Stimulated activated CD4-positive, alpha-beta T cell treated with anti-CD3 and anti-CD28 coated beads, Interleukin-12 subunit alpha, Interleukin-12 subunit beta, amount 100 ng/mL, for 4 hours (primary cell): ENCODE measurements at regions not wholly inside any gene's neighbourhood (a gene's known extent, or its start where the extent isn't known, plus 50 kb on each side); places are given as distances from the start of the nearest gene placed in this dataset.

Experiments
- DNase-seq: peaks from one replicate; pipeline ENCODE4 v3.0.0-alpha.2; 2020

DNA sequence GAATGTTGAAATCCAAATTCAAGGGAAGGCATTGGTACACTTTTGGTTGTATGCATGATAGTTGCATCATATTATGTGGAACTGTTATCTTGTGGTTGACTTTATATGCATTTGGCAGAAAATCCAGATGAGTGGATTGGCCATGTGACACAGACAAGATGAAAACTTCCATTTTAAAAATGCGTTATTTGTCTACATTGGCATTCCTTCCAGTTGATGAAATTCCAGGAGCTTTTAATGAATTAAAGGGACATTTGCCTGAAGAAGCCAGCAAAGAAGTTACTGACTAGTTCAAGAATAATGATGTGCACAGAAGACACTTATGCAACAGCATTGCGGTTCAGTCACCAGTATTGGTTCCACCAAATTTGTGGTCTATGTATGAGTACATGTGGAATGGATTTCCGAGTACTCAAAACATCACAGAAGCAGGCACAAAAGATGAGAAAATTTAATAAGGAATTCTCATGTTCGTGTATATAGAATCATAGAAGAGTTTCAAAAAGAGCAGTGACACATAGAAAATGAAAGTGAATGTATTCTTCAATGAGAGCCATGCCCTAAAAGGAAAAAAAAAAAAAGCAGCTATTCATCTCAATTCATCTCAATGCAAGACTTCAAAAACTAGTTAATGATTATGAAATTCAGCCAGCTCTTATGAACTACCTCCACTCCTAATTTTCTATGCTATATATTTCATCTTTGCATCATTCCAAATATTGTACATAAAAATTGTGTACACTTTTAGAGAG lies 232.1 kb downstream of the RBM43 start:
- DNase-seq, result no peak

DNA sequence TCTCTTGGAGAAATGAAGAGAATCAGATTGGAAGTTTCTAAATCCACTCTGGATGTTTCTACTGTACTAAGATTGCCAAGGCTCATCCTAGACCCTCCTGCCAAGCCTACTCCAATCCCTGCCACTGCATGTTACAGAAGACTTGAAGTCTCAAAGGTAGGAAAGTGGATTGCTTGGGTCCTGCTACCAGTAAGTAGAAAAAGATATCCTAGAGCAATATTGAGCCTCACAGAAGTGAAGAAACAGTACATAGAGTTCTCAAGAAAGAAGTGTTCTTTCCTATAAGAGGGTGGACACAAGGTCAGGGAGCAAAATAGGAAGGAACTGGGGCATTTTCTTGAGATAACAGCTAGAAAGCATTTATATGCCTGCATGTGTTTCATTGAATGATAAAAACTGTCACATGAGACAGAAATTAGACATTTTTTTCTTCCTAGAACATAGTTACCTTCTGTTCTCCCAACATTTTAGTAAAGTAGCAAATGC lies 232.9 kb downstream of the RBM43 start:
- DNase-seq, result no peak

DNA sequence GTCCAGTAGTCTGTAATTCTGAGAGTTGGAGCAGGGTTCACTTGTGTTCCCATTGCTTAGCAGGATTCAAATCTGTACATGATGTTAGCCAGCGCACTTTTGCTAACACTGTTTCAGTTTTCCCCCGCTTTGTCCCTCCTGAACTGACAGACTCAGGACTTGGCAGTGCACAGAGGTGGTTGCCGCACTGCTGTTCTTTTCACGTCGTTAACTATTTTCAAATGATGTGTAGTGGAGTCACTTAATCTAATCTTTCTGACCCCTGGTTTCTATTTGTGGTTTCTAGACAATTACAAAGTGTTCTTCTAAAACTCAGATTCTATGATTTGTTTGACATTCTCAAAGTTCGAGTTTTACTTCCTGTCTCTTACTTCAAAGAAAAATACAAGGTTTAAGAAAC lies 234.5 kb downstream of the RBM43 start:
- DNase-seq, result no peak

DNA sequence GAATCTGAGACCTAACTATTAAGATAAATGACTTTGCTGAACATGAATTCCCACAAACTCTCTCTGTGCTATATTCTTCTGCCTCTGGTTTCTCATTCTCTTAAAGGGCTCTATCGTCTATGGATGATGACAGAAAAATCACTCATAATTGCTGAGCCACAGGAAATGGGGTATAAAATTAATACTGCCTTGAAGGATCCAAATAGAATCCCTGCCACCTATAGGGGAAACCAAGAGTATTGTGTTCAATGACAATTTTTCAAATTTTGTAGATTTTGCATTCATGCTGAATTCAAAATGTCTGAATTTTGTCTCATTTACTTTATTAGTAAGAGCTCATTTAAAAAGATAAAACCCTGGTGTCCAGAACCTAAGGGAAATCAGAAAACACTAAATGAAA lies 235.8 kb downstream of the RBM43 start:
- no peak for DNase-seq

DNA sequence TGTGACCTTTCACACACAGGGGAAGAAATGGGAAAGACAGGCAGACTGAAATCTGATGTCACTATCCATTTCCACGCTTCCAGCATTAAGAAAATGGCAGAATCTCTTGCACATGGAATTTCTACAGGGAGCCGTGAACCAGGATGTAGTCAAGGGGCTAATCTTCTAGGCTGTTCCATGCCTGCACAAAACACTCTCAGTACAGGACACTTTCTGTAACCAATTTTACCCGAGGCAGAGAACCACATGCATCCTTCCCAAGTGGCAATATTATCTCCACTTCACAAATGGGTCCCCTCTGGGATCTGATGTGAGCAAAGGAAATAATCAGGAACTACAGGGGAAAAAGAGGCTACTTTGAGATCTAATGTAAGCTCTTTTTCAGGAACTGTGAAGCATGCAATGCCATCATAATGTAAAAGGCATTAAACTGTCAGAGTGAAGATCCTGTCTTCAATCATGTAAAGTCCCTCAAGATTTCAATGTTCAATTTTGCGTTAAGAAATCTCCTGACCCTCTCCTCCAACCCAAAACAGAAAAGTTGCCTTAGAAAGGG lies 236.9 kb downstream of the RBM43 start:
- no peak for DNase-seq

DNA sequence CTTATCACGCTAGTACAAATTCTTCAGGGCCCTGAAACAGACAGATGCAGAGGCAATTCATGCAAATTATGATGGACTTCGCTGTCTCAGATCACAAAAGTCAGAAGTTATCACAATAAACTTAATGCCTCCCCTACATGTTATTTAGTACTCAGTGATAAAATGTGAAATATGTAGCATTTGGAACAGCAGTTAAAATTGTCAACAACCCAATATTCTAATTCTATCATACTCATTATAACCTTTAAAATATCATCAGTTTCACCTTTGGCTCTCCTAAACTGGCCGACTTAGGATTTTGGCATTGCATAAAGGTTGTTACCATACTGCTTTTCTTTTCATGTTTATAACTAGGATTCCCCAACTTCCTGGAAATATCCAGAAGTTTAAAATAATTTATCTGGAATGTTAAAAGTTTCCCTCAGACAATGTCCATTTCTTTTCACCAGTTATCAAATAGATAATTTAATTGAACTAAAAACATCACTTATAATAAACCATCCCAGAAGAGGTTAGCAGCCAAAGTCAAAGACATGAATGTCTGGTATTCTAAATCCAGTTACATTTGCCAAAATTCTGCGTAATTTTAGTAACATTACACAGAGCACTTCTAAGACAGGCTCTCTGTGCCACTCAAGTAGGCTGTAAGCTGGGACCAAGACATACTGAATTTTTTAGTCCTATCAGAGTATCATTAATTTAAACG lies 239.8 kb downstream of the RBM43 start:
- no peak for DNase-seq

DNA sequence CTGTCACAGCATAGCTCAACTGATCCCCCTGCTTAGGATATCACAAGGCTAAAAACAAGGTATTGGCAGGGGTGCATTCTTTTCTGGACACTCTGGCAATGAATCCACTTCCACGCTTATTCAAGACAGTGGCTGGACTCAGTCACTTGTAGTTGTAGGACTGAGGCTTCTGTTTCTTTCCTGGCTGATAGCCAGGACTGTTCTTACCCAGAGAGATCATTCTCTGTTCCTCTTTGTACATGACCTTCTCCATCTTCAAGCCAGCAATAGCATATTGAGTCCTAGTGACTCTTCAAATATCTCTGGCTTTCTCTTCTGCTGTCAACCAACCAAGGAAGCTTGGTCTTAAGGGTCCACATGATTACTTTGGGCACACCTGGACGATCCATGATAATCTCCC lies 241.3 kb downstream of the RBM43 start:
- no peak for DNase-seq

DNA sequence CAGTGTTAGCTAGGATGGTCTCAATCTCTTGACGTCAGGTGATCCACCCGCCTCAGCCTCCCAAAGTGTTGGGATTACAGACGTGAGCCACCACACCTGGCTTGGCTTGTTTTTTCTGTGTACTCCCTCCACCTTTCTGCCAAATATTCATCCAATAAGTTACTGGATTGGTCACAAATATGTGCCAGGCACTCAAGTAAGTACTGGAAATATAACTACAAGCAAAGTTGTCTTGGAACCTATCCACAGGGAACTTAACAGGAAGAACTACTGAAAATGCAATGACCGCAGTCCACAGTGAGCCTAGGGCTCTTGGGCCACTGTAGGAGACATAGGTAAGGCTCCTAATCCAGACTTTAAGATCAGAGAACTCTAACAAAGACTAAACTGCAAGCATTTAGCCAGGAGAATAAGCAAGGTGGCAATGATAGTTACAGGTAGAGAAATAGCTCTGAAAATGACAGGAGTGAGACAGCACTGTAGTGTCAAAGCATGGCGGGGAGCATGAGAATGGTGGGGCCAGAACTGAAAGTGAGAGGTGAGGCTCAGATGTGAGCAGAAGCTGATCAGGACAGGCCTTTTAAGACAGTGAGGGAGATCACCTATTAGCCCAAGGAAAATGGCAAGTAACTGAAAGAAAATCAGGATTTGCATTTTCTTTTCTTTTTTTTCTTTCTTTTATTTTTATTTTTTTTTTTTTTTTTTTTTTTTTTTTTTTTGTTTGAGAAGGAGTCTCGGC lies 252.1 kb downstream of the RBM43 start:
- no peak for DNase-seq

DNA sequence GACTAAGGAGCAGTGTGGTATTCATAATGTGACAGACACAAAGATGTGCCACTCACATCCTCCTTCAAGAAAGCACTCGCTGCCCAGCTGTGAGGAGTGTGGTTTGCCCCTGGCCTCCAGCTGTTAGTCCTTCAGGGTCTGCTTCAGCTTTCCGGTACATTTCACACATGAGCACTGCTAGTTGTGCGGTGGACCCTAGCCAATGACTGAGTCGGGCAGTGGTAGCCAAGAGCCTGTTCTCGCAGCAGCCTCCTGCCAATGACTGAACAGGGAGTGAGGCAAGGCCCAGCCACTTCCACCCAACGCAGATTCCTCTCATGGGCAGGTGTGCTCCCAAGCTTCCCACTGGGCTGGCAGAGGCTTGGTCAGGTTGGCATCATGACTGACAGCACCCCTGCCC lies 254.3 kb downstream of the RBM43 start:
- no peak for DNase-seq

DNA sequence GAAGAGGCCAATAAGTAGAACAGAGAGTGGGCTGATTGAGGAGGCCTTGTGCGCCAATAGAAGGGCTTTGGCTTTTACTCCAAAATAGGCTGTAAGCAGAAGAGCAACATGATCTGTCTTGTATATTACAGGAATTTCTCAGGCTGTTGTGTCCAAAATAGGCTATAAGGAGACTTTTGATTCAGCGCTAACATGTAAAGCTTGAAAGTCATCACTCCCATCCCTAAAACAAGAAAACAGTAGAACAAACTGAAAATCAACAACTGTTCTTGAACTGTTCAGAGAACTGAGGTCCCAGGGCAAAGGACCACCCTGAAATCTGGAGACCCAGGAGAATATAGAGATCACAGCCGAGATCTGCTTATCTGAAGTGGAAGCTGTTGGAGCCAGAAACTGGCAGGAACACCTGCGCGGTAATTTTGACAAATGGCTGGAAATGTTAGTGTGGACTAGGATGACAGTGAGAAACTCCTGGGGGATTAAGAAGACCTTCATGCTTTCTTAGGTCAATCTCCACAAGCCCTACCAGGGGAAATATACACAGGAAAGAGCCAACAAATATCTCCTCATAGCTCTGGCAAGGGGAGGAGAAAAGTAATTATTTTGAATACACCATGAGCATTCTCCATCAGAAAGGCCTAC lies 258.6 kb downstream of the RBM43 start:
- no peak for DNase-seq

DNA sequence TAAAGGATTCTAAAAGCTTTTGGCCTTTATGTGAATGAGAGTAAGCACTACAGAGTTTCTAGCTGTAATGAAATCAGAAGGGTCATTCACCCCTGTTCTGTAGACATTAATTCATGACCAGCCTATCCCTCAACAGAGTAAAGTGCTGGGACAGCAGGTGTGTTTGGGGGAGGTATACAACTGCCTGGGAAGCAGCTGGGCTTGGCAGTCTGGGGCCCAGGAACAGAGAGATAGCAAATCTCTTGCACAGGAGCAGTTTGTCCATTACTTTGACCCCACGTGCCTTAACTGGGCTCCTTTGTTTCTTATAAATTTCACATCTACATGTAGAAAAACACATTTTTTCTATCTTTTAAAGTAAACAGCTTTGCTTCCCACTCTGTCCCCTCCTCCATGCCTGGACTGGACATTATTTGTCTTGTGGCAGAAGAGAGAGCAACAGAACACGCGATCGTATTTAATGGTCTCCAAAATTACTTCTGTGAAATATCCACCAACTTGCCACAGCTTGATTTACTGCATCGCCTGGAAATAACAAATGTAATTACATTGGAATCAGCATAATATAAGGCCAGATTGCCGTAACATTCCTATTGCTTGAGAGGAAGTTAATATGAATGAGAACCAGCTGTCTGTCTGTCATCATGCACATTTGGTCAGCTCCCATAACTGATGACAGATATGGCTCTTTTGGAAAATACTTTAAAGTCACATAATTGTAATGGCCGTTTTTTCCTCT lies 263.8 kb downstream of the RBM43 start:
- DNase-seq, result no peak

DNA sequence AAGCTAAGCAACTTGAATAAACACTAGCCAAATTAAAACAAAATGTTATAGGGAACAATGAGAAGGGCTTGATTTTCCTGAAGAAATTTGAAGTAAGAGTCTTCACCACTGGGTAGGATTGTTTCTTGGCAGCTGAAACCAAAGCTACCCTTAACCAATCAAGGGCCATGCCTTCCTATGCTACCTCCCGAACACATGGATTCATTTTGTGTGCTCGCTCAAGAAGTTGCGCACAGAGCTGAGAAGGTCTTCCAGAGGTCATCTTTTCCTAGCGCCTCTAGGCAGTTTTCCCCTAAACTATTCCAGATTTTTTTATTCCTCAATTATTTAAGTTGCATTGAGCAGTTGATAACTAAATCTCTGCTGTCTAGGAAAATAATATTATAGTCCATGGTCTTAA lies 264.6 kb downstream of the RBM43 start:
- DNase-seq, result no peak

DNA sequence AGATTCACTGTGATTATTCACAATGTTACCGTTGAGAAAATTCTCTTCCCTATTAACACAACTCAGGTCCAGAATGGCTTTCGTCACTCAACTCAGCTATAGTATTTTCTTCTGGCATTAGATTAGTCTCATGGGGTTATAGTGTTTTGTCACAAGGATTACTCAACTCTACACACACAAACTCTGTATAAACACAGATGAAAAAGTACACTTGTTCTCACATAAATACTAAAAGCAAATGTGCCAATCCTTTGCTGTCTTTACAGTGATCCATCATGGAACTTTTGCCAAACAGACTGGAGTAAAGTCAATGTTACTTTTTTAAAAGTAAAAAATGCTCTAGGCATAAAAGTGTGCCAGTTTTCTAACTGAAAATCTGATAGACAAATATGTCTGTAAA lies 267.6 kb downstream of the RBM43 start:
- DNase-seq, result no peak

DNA sequence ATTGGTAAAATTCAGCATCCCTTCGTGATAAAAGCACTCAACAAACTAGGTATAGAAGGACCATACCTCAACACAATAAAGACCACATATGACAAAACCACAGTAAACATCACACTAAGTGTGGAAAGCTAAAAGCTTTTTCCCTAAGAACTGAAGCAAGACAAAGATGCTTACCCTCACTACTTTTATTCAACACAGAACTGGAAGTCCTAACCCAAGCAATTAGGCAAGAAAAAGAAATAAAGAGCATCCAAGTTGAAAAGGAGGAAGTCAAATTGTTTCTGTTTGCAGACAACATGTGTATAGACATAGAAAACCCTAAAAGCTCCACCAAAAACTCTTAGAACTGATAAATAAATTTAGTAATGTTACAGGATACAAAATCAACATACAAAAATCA lies 271.7 kb downstream of the RBM43 start:
- no peak for DNase-seq

DNA sequence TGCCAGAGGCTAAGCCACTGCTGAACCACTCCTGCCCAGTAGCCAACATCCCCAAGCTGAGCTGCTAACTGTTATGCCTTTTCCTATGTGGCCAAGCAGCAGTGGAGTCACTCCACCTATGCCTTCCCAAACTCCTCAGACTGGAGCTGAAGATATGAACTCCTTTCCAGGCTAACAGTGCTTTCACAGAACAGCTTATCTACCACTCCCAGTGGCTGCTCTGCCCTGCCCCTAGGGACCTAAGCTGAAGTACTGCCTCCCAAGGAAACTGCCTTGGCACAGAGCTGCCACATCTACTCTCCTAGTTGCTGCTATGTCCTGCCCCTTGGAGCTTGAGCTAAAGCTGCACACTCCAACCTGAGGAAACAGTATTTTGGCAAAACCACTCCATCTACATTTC lies 275.9 kb downstream of the RBM43 start:
- DNase-seq, result no peak

DNA sequence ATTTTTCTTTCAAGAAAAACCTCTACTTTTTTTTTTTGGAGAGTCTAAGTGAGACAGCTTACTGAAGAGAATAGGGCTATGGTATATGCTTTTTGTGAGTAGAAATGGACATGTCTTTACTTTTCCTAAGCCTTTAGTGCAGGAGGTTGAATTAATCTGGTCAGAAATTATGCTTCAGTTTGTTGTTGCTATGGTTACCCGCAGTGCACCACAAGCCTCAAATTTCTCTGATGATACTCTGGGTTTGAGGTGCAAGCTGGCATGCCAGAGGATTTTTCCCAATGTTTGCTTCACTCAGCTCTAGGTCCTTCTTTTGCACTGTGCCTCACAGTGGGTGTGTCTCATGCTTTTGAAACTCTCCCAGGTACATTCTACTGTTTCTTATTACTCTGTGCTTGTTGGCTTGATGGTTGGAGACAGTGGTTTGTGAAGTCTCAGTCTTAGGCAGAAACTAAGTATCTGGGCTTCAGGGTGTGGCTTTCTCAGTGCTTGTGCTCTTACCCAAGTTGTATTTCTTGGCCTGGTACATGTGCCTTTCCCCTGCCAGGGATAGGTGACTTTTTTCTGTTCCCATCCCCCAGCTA lies 278.3 kb downstream of the RBM43 start:
- no peak for DNase-seq

DNA sequence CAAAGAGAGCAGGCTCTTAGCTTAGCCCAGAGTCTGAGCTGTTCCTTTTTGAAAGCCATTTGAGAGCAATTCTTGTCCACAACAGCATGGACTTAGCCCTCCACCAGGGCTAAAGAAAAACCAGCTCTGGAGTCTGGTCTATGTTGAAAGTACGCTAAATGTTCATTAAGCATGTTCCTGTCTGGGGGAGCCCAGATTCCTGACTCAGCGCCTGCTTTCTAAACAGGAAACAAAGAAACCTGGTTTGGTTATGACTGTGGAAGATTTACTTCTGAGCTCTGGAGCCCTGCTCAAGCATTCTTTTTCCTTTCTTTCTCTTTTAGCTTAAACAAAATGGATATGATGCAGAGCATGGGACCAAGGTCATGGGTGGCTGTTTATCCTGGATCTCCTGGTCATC lies 279.8 kb downstream of the RBM43 start:
- DNase-seq, result no peak

DNA sequence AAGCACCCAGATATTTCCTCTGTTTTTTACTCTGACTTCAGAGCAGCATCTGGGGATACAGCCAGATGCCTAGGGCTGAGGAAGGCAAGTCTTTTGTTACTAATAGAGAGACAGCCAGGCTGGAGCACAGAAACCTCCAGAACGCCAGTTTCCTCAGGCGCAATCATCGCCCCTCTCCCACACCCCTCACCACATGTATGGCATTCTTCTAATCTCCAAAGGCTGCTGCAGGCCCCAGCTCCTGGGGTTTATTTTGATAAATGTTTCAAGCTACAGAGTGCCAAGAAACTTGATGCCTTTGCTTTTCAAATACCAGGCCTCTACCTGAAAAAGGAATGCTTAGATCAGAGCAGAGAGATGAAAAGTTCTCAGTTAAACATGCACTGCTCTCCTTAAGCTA lies 283.6 kb downstream of the RBM43 start:
- DNase-seq, result no peak

DNA sequence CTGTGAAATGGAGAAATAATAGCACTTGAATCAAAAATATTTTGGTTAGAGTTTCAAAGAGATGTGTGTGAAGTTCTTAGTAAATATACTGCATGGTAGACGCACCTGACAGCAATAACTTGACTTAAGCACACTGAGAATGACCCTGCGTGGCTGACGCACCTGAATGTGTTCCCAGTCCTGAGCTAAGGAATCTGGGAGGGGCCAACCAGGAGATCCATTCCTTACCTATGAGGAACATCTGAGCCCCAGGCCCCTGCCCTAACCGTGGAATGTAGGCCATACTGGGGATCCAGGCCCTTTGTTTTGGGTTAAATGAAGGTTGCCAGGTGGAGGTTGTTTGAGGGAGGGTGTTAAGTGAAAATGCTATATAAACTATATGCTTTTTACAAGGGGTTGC lies 284.4 kb downstream of the RBM43 start:
- DNase-seq, result no peak

DNA sequence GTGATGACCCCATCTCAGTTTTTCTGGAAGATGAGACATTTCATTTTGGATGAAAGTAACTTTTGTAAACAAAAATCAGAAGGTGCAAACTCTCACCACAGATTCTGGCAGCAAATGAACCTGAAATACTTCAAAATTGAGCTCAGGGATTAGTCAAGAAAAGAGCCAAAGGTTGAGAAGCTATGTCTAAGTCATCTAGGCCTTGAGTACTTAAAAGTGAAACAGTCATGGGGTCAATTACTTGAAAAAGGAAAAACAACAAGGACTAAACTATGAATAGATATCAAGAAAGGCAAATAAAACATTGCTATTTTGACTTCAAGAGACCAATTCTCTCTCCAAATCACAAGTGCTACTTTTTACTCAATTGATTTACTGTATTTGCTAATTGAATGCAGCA lies 285.1 kb downstream of the RBM43 start:
- DNase-seq, result no peak

DNA sequence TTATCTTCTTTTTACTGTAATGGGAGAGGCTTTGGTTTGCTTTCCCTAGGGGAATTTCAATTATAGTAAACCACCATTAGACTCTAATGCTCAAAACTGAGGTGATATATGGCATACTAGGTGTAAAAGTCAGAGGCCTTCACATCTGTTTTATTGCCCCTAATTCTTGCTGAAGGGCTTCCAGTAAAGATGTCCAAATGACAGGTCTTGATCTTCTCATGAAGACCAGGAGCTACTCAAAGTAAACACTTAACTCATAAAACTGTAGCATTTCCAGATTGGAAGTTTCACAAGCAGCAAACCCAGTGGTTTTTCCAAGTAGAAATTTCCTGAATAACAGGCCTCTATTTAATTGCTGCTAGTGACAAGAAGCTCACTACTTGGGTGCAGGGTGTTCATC lies 286.8 kb downstream of the RBM43 start:
- DNase-seq, result no peak

DNA sequence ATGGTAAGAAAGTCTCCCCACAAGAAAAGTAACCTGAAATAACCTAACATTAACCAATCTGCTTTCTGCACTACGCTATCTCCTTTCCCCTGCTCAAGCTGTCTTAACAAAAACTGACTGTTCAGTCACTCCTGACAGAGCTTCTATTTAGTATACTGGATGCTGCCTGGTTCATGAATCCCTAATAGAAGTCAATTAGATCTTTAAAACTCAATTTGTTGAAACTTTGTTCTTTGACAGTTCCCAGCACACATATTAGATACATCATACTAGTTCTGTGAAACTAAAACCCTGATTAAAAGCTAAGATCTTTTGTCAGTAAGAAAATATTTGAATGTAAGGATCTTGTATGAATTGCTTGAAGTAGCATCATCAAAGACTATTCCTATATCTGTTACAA lies 287.4 kb downstream of the RBM43 start:
- no peak for DNase-seq
